Adrenal gland (tissue), 9 donors: ENCODE measurements at regions not wholly inside any gene's neighbourhood (a gene's known extent, or its start where the extent isn't known, plus 50 kb on each side); places are given as distances from the start of the nearest gene placed in this dataset.

Source experiments
- DNase-seq, 7 donors: peaks; one replicate each; pipeline ENCODE4 v3.0.0-alpha.2; 2019 to 2020
- H3K27ac ChIP-seq, 5 donors: fragments of 200-600 bp; sonication (generic) in 4 of 5; 1 replicate in 3 of 5; 2 replicates in 2 of 5; pipeline versions ENCODE4 v1.5.1 to v1.8.0; 2016 to 2020; ENCODE audit warnings: mild to moderate bottlenecking in 1 of 5
- H3K27me3 ChIP-seq: fragments of 200-600 bp; 2 replicates; pipeline ENCODE4 v1.8.0; 2021
- H3K36me3 ChIP-seq, 2 donors: fragments of 200-600 bp; replicated peaks in 1 of 2; 1 replicate in 1 of 2; 2 replicates in 1 of 2; pipeline versions ENCODE4 v1.5.1 to v1.8.0; 2018 to 2022
- H3K4me1 ChIP-seq, 2 donors: fragments of 200-600 bp; replicated peaks in 1 of 2; 1 replicate in 1 of 2; 2 replicates in 1 of 2; pipeline versions ENCODE4 v1.5.1 to v1.8.0; 2018 to 2021
- H3K4me3 ChIP-seq, 4 donors: fragments of 200-600 bp; sonication (generic) in 3 of 4; one replicate each; pipeline ENCODE4 v1.5.1; 2016 to 2018
- H3K9me3 ChIP-seq, 3 donors: fragments of 200-600 bp; sonication (generic) in 1 of 3; replicated peaks in 1 of 3; 1 replicate in 2 of 3; 2 replicates in 1 of 3; pipeline versions ENCODE4 v1.5.1 to v1.8.0; 2016 to 2021
- CTCF ChIP-seq, 6 experiments: fragments of 450-650 bp in 4 of 6; fragments of 200-600 bp in 2 of 6; sonication (generic) in 1 of 6; IDR thresholded peaks; 1 replicate in 5 of 6; 2 replicates in 1 of 6; pipeline versions ENCODE4 v1.5.1 to v1.8.0; 2016 to 2021; ENCODE audit warnings: antibody characterized with exemption in 6 of 6, mild to moderate bottlenecking in 2 of 6, moderate library complexity in 1 of 6
- POLR2A ChIP-seq, 2 donors: fragments of 450-650 bp; IDR thresholded peaks; one replicate each; pipeline ENCODE4 v1.6.1; 2017; ENCODE audit warnings: antibody characterized with exemption in 2 of 2, mild to moderate bottlenecking in 2 of 2, moderate library complexity in 1 of 2
- WGBS, 4 donors: extraction: QIAGEN DNeasy Blood & Tissue Kit in 2 of 4; methylation state at CpG; one replicate each; pipeline versions ENCODE4 v1.1.5 to v1.1.7; 2013 to 2017; 5-methylcytosine and 5-hydroxymethylcytosine counted together
- intact Hi-C, 2 donors: fragments of 100-400 bp; cut with DNase I; formaldehyde crosslinking; loops; one replicate each; pipeline versions ENCODE4 v1.14.1 to v1.15.0; 2022 to 2023
- donor health status: healthy with polysubstance abuse.
- donor health status: Bipolar disorder and iron deficiency.
- donor health status: DM: yes; HTN: yes; CAD: no.
- donor health status: DM: no; HTN: no; CAD: no.
- donor health status: DM: no; HTN: no; CAD: no.

GRCh38 chr7:69185170-69185569, 413.1 kb upstream of the AUTS2 start:
- no peaks in the 10 kb centered on the region for H3K36me3 ChIP-seq
- no peak overlapping the region for H3K27ac ChIP-seq
- H3K4me3 ChIP-seq: no peak overlapping the region
- no peaks in the 10 kb centered on the region for H3K27me3 ChIP-seq
- no peaks in the 10 kb centered on the region for H3K9me3 ChIP-seq
- WGBS, 4 donors: 83 to 95% (median 91%) methylated on average over 5 of the region's 5 CpGs
- intact Hi-C loops: no loop called here
- DNase-seq: no peak
- TF ChIP-seq CTCF (IDR thresholded peaks at IDR 0.05) (no peak), POLR2A (IDR thresholded peaks at IDR 0.05) (no peak)
- H3K4me1 ChIP-seq: no peaks in the 10 kb centered on the region

- intact Hi-C loops: no loop called here
- no peaks in the 10 kb centered on the region for H3K36me3 ChIP-seq
- TF ChIP-seq POLR2A (IDR thresholded peaks at IDR 0.05) (no peak), CTCF (IDR thresholded peaks at IDR 0.05) (no peak)
- no peaks in the 10 kb centered on the region for H3K9me3 ChIP-seq
- H3K4me3 ChIP-seq: no peak overlapping the region
- H3K4me1 ChIP-seq: no peaks in the 10 kb centered on the region
- DNase-seq: no peak
- WGBS, 4 donors: 85 to 92% (median 89%) methylated on average over 5 of the region's 5 CpGs
- no peaks in the 10 kb centered on the region for H3K27me3 ChIP-seq
- no peak overlapping the region for H3K27ac ChIP-seq
Measured at GRCh38 chr7:69186974-69187373, 411.3 kb upstream of the AUTS2 start.

- 93% methylated on average over 5 of the region's 5 CpGs for WGBS, 4 donors
- H3K36me3 ChIP-seq: no peaks in the 10 kb centered on the region
- H3K4me3 ChIP-seq: no peak overlapping the region
- no peak for TF ChIP-seq POLR2A (IDR thresholded peaks at IDR 0.05)
- TF ChIP-seq CTCF (IDR thresholded peaks at IDR 0.05): no peak
- H3K4me1 ChIP-seq: no peaks in the 10 kb centered on the region
- no peaks in the 10 kb centered on the region for H3K27me3 ChIP-seq
- H3K9me3 ChIP-seq: no peaks in the 10 kb centered on the region
- no peak for DNase-seq
- no peak overlapping the region for H3K27ac ChIP-seq
- intact Hi-C loops: no loop called here
Measured at GRCh38 chr7:69187824-69188333, 410.4 kb upstream of the AUTS2 start.

GRCh38 chr7:69189406-69189805, 408.9 kb upstream of the AUTS2 start:
- H3K4me1 ChIP-seq: no peaks in the 10 kb centered on the region
- no peak overlapping the region for H3K27ac ChIP-seq
- H3K4me3 ChIP-seq: no peak overlapping the region
- WGBS, 4 donors: 91 to 96% (median 94%) methylated on average over 3 of the region's 3 CpGs
- no peak for TF ChIP-seq POLR2A (IDR thresholded peaks at IDR 0.05)
- no peak for TF ChIP-seq CTCF (IDR thresholded peaks at IDR 0.05)
- intact Hi-C loops: no loop called here
- H3K27me3 ChIP-seq: no peaks in the 10 kb centered on the region
- no peaks in the 10 kb centered on the region for H3K9me3 ChIP-seq
- DNase-seq: no peak
- H3K36me3 ChIP-seq: no peaks in the 10 kb centered on the region
